ENCODE measurements at regions not wholly inside any gene's neighbourhood (a gene's known extent, or its start where the extent isn't known, plus 50 kb on each side); places are given as distances from the start of the nearest gene placed in this dataset.
"Not testable (repeated sequence)": the region's sequence is repeated elsewhere in the genome, so short reads cannot be mapped to it uniquely, and the experiment has no call there.

DNA sequence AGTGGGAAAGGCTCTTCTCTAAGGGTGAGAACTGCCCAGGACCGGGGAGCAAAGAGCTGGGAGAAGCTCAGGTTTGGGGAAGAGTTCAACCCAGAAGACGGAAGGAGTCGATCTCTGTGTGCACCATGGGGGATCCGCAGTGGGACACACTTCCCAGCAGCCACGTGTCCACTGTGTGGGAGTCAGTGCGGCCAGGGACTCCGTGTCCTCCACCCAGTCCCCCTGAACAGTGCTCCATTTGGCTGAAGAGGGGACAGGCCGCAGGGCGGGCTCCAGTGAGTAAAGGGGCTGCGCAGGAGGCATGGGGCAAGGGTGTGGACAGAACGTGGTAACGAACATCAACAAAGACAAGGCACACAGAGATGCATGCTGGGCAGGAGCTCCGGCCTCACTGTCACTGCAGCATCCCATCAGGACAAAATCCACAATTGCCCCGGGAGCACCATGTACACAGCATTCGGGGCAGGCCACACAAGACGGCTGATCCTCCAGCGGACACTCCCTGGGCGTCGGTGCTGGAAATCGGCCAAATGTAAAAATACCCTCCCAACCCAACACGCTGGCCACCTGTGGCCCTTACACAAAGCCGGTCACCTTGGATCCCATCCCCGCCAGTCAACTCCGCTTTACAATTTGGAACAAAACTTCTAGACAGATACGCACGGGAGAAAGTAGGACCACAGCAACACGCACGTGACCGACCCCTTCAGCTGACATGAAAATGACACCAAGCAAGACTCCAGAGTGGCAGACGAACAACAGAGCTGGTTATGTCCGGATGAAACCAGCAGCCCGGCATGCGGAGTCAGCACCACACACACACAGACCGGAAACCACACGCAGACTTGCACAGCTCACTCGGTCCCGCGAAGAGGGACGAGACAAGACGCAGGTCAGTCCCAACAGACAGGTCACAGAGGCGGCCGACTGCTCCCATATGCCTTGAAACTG is 366.8 kb downstream of the SHANK2 start:
- intact Hi-C loops (cut with micrococcal nuclease): no loop called here

DNA sequence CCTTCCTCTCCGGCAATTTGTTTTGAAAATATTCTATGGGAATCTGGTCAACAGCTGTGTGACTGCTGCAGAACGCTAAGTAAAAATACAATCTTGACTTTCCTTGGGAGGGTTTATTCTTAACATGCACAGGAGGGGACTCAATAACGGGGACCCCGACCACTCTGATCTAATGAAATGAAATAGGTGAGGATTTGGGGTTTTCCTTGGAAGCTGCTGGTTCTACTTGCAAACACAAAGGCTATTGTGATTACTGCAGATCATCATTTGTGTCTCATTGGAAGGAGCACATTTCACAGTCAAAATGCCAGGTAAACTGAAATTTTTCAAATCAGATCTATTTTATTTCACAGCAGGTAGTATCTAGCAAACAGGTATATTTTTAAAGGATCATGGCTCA is 366.1 kb downstream of the SHANK2 start:
- intact Hi-C loops (cut with micrococcal nuclease): no loop called here

DNA sequence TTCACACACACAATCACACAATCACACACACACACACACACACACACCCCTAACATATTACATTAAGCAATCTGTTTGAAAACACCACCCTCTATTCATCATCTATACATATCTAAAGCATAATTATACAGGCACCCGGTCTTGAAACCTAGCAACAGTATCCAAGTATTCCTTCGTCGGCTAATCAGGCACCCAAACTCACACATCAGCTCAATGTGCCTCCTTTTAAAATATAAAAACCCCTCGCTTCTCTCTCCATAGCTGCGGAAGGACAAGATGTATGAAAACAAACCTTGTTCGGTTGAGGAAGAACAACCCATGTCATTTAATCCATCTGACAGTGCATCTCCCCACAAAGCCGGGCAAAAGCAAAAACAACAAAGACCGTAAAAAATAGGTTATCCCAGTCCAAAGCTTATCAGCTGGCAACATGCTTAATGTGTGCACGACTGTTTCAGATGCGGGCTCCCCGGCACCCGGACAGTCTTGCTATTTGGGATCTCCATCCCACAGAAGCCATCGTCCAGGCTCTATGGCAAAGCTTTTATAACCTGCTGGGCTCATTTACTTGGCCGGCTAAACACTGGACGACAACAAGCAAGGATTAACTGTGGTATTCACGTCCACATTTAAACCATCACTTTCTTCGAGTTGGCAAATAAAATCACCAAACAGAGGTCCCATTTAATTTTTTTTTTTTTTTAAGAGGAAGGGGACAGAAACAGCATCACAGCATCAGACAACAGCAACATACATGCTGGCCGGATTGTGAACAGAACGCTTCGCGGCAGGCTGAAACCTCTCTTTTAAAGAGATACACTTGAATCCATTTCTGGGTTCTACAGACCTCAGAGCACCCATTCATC is 365.5 kb downstream of the SHANK2 start:
- intact Hi-C loops (cut with micrococcal nuclease): no loop called here

- intact Hi-C loops (cut with micrococcal nuclease): no loop called here
Observed at GRCh38 chr11:70887542-70887827, 364.9 kb downstream of the SHANK2 start.

DNA sequence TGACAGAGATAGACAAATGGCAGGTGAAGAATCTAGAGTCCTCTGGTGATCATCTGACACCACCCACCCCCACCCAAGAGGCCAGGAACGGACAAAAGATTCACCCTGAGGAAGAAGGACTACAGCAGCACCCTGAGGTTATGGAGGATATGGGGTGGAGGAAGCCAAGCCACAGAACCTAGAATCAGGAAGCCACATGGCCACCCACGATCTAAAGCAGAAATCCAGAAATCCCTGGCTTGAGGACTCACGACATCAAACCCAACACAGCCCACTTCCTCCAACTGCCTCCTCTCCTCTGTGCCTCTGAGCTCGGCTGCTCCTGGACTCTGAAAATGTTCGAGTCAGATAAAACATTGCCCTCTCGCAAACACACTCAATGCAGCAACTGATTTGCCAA is 364.3 kb downstream of the SHANK2 start:
- intact Hi-C loops (cut with micrococcal nuclease): no loop called here

- intact Hi-C loops (cut with micrococcal nuclease): no loop called here
Observed at GRCh38 chr11:70889411-70889810, 363.0 kb downstream of the SHANK2 start.

- intact Hi-C loops (cut with micrococcal nuclease): no loop called here
Observed at GRCh38 chr11:70891844-70892380, 360.5 kb downstream of the SHANK2 start.

- intact Hi-C loops (cut with micrococcal nuclease): no loop called here
Observed at GRCh38 chr11:70892889-70893288, 359.5 kb downstream of the SHANK2 start.

DNA sequence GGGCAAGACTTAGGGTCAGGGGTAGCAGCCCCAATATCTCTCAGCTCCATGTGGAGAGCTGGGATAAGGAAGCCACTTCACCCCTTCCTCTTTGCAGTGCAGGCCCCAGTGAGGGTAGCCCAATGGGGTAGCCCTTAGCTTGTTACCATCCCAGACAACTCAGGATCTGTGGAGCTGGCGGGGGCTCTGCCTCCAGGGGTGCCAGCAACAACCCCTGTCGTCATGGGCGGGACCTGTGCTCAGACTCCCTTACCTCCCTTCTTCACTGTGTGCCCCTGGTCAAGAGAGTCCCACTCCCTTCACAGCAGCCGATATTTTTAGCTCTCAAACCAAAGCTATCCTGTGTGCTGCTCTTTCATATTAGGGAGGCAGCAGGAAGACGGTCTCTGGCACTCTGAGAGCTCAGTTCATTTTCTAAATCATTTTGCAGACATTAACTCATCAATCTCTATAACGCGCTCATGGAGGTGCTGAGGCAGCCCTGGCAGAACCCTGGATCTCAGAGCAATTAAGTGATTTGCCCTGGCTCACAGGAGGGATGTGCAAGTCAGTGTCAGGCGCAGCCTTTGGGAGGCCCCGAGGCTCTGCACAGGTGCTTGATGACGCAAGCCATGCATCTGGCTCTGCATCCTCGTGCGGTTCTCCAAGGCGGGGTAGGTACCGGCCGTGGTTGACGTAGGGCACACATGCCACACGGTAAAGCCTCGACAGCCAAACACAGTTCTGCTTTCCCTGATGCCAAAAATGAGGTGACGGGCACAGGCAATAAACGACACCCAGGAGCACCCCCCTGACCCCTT is 357.6 kb downstream of the SHANK2 start:
- intact Hi-C loops (cut with micrococcal nuclease): no loop called here

DNA sequence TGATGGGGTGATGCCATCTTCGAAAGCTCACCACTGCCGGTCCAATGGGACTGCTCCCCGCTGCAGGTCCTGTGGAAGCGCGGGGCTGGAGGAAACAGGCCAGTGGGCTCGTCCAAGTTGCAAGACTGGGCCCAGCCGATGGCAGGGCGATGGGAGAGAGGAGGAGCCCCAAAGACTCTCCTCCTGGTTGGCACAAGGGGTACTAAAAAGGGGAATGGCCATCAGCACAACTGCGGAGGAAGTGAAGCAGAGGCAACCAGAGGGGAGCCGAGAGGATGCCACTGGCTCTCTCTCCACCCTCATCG is 357.1 kb downstream of the SHANK2 start:
- intact Hi-C loops (cut with micrococcal nuclease): no loop called here

DNA sequence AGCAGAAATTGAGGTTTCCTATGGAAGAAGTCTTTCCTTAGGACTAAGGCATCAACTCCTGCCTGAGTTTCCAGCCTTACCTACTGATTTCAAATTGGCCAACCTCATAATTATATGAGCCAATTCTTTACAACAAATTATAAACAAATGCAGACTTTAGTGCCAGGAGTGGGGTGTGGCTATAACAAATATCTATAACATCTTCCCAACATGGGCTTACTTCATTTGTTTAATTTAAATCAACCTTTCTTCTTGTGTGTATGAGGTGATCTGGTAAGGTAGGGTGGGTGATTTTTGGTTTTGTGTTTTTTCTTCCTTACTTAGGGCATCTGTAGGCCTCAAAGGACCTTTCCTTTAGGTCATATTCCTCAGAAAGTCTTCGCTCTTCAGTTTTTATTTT is 354.9 kb downstream of the SHANK2 start:
- intact Hi-C loops (cut with micrococcal nuclease): no loop called here

GRCh38 chr11:70899616-70900015 is 352.8 kb downstream of the SHANK2 start:
- intact Hi-C loops (cut with micrococcal nuclease): no loop called here

DNA sequence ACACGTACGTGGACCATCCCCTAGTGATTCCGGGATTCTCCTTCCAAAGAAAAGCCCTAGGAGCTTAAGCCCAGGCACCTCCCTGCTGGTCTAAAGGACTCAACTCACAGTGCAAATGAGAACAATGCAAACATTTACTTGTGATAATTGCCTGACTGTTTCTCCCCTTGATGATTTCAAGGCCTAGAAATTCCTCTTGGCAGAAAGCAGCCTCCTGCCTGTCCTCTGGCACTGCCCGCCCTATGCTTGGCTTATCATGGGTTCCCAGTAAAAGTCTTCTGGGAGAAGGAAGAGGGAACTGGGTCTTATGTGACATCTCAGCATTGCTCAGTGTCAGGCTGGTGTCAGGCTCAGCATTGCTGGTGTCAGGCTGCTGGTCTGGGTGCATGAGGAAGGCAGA is 351.8 kb downstream of the SHANK2 start:
- intact Hi-C loops (cut with micrococcal nuclease): no loop called here

GRCh38 chr11:70901951-70902521 is 350.3 kb downstream of the SHANK2 start:
- intact Hi-C loops (cut with micrococcal nuclease): no loop called here

- intact Hi-C loops (cut with micrococcal nuclease): not testable (repeated sequence)
Observed at GRCh38 chr11:70903229-70903628, 349.1 kb downstream of the SHANK2 start.

DNA sequence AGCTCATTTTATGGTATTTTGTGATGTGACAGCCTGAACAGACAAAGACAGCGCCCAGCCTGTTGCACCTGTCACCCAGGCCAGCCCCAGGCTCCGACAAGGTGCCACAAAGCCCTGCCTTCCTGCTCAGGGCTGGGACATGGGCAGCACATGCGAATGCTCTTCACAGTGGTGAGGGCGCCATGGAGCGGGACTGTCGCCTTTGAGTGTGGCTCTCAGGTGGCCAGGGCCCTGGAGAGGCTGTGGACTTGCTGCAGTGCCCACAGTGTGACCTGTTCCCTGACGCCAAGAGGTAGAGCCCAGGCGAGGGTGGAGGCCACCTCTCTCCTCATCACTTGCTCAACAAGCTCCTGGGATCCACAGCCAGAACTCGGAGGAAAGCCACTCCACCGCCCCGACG is 346.3 kb downstream of the SHANK2 start:
- intact Hi-C loops (cut with micrococcal nuclease): no loop called here

- intact Hi-C loops (cut with micrococcal nuclease): no loop called here
Observed at GRCh38 chr11:70908223-70908622, 344.2 kb downstream of the SHANK2 start.

DNA sequence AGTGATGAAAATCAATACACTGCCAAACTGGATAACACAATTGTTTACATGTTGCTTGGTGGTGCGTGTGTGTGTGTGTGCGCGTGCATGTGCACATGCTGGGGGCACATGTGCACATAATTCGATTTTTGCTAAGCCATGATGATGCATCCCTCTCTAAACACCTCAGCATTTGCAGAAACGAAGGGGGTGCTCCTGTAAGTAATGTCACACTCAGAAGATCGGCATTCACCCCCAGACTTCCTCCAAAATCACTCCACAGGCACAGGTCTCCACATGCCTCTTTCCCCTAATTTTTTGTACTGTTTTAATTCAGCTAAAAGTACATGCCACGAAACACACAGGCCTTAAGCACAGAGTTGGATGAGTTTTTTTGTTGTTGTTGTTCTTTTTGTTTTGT is 341.5 kb downstream of the SHANK2 start:
- intact Hi-C loops (cut with micrococcal nuclease): no loop called here

- intact Hi-C loops (cut with micrococcal nuclease): no loop called here
Observed at GRCh38 chr11:70912226-70912840, 340.0 kb downstream of the SHANK2 start.

GRCh38 chr11:70913715-70914231 is 338.6 kb downstream of the SHANK2 start:
- intact Hi-C loops (cut with micrococcal nuclease): no loop called here

- intact Hi-C loops (cut with micrococcal nuclease): no loop called here
Observed at GRCh38 chr11:70914496-70914895, 337.9 kb downstream of the SHANK2 start.

Measured in T-helper 2 cell treated with Interferon-gamma antibody and Interleukin-4, amounts not matched to agents 100 ng/mL and 5 ng/mL, for 36 hours (primary cell).